Tibial nerve (tissue), 4 donors: ENCODE measurements at regions not wholly inside any gene's neighbourhood (a gene's known extent, or its start where the extent isn't known, plus 50 kb on each side); places are given as distances from the start of the nearest gene placed in this dataset.

Experiments used
- DNase-seq, 2 donors: peaks; one replicate each; pipeline ENCODE4 v3.0.0-alpha.2; 2019; ENCODE audit warnings: low spot score in 2 of 2
- H3K27ac ChIP-seq, 4 donors: fragments of 200-600 bp; sonication (generic) in 3 of 4; one replicate each; pipeline ENCODE4 v1.5.1; 2017 to 2019; ENCODE audit warnings: mild to moderate bottlenecking in 1 of 4
- H3K27me3 ChIP-seq, 2 donors: fragments of 200-600 bp; sonication (generic) in 1 of 2; one replicate each; pipeline versions ENCODE4 v1.5.1 to v1.6.0; 2017 to 2019
- H3K36me3 ChIP-seq, 3 donors: fragments of 200-600 bp; sonication (generic); one replicate each; pipeline ENCODE4 v1.5.1; 2018 to 2019
- H3K4me1 ChIP-seq, 4 donors: fragments of 200-600 bp; sonication (generic) in 3 of 4; one replicate each; pipeline ENCODE4 v1.5.1; 2017 to 2019
- H3K4me3 ChIP-seq, 4 donors: fragments of 200-600 bp; sonication (generic) in 3 of 4; one replicate each; pipeline ENCODE4 v1.5.1; 2017 to 2019; ENCODE audit warnings: mild to moderate bottlenecking in 1 of 4, moderate library complexity in 1 of 4
- H3K9me3 ChIP-seq, 4 donors: fragments of 200-600 bp; sonication (generic) in 3 of 4; one replicate each; pipeline ENCODE4 v1.5.1; 2017 to 2019
- EP300 ChIP-seq, 2 donors: sonication (generic); formaldehyde crosslinking; IDR thresholded peaks; one replicate each; pipeline ENCODE4 v1.6.1; 2017; ENCODE audit warnings: antibody characterized with exemption in 2 of 2, mild to moderate bottlenecking in 1 of 2
- POLR2A ChIP-seq, 2 donors: fragments of 450-650 bp; IDR thresholded peaks; one replicate each; pipeline ENCODE4 v1.6.1; 2017; ENCODE audit warnings: antibody characterized with exemption in 2 of 2, mild to moderate bottlenecking in 2 of 2, moderate library complexity in 2 of 2
- WGBS, 2 donors: methylation state at CpG; one replicate each; pipeline ENCODE4 v1.1.5; 2018; 5-methylcytosine and 5-hydroxymethylcytosine counted together
- TF ChIP-seq, protein P1 (sequence below), 5 experiments: fragments of 200-600 bp in 3 of 5; fragments of 450-650 bp in 2 of 5; sonication (generic) in 3 of 5; IDR thresholded peaks; one replicate each; pipeline ENCODE4 v1.5.1; 2016 to 2019; ENCODE audit warnings: antibody characterized with exemption in 5 of 5, mild to moderate bottlenecking in 3 of 5, moderate library complexity in 2 of 5

DNA sequence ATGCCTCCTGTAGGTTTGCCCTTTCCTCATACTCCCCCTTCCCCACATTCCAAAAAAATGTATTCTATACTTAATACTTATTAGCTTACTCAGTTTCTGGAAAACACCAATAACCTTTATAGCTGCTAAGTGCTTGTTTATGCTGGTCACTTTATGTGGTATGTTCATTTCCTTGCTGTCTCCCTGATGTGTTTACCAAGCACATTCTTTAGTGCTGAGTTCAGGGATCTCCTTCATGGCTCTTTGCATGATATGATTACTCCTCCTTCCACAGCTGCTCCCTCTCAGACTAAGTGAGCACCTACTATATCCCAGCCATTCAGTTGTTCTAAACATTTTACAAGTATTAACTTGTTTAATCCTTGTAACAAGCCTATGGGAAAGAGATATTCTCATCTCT is 698.3 kb upstream of the FANCL start:
- Histone ChIP-seq H3K36me3 (no peaks in the 10 kb centered on the region), H3K27me3 (no peaks in the 10 kb centered on the region), H3K4me1 (no peaks in the 10 kb centered on the region), H3K4me3 (no peak overlapping the region), H3K27ac (no peak overlapping the region), H3K9me3 (peaks cover 0 to 14% (median 0%) of the 10 kb centered on the region in 4 donors)
- TF ChIP-seq, protein P1, sequence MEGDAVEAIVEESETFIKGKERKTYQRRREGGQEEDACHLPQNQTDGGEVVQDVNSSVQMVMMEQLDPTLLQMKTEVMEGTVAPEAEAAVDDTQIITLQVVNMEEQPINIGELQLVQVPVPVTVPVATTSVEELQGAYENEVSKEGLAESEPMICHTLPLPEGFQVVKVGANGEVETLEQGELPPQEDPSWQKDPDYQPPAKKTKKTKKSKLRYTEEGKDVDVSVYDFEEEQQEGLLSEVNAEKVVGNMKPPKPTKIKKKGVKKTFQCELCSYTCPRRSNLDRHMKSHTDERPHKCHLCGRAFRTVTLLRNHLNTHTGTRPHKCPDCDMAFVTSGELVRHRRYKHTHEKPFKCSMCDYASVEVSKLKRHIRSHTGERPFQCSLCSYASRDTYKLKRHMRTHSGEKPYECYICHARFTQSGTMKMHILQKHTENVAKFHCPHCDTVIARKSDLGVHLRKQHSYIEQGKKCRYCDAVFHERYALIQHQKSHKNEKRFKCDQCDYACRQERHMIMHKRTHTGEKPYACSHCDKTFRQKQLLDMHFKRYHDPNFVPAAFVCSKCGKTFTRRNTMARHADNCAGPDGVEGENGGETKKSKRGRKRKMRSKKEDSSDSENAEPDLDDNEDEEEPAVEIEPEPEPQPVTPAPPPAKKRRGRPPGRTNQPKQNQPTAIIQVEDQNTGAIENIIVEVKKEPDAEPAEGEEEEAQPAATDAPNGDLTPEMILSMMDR (IDR thresholded peaks at IDR 0.05), result no peak
- DNase-seq, result no peak

DNA sequence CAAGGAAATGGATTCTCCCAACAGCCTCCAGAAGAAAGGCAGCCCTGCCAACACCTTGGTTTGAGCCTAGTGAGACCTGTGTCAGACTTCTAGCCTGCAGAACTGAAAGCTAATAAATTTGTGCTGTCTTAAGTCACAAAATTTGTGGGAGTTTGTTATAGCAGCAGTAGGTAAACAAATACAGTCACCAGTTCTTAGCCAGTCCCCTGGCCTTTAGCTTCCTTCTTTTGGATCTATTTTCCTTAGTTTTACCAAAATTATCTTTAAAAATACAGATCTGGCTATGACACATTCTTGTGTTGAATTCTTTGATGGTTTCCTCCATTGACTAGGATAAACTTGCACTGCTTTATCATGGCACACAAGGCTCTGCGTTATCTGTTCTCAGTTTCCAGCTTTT is 697.9 kb upstream of the FANCL start:
- no peaks in the 10 kb centered on the region for H3K36me3 ChIP-seq
- DNase-seq, result no peak
- WGBS, 2 donors, result 91 to 97% methylated on average over 1 of the region's 1 CpG

DNA sequence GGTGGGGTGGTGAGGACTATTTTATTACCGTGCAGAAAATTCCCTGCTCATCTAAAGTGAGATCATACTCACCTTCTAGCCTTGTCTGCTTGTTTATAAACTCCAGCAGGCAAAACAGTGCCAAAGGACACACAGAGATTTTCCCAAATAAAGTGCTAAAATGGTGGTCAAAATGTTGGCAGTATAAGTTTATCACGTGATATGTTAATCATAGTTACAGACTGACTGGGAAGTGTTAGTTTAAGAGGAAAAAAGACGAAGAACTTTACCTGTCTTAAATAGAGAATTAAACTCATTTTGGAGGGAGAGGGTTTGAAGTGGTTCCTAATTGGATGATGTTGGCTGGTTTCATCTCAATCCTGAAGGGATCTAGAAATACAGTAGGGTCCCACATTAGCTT is 691.7 kb upstream of the FANCL start:
- Histone ChIP-seq H3K4me1 (no peaks in the 10 kb centered on the region), H3K27ac (no peak overlapping the region), H3K9me3 (no peaks in the 10 kb centered on the region), H3K27me3 (no peaks in the 10 kb centered on the region), H3K36me3 (no peaks in the 10 kb centered on the region), H3K4me3 (no peak overlapping the region)
- WGBS, 2 donors, result 78 to 84% methylated on average over 3 of the region's 3 CpGs
- TF ChIP-seq, protein P1 (IDR thresholded peaks at IDR 0.05), result no peak
- TF ChIP-seq POLR2A (IDR thresholded peaks at IDR 0.05) (no peak), EP300 (IDR thresholded peaks at IDR 0.05) (no peak)
- no peak for DNase-seq

More for the DNA sequence above, 697.9 kb upstream of the FANCL start:
- Histone ChIP-seq H3K9me3 (peaks cover 0 to 14% (median 0%) of the 10 kb centered on the region in 4 donors), H3K27me3 (no peaks in the 10 kb centered on the region), H3K27ac (no peak overlapping the region), H3K4me3 (no peak overlapping the region), H3K4me1 (no peaks in the 10 kb centered on the region)
- TF ChIP-seq, protein P1 (IDR thresholded peaks at IDR 0.05), result no peak
- no peak for TF ChIP-seq EP300 (IDR thresholded peaks at IDR 0.05)
- TF ChIP-seq POLR2A (IDR thresholded peaks at IDR 0.05), result no peak

DNA sequence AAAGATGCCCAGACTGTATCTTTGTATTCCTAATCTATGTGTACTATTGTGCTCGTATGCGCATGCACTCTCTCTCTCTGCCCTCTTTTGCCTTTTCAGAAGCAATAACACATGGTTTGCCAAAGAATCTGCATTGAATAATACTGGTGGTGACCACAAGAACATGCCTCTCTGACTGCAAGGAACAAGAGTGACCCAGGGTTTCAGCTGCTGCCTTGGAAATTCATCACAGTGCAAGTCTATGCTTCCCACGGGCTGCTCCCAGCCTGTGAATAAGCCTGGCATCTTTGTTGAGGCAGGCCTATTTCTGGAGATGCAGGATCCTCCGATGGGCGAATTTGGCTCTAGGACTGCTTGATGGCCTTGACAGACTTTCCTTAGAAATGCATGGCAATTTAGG is 689.4 kb upstream of the FANCL start:
- H3K27me3 ChIP-seq, result no peaks in the 10 kb centered on the region
- H3K4me1 ChIP-seq, result no peaks in the 10 kb centered on the region
- no peaks in the 10 kb centered on the region for H3K9me3 ChIP-seq
- TF ChIP-seq EP300 (IDR thresholded peaks at IDR 0.05) (no peak), POLR2A (IDR thresholded peaks at IDR 0.05) (no peak)
- TF ChIP-seq, protein P1 (IDR thresholded peaks at IDR 0.05), result no peak
- H3K4me3 ChIP-seq, result no peak overlapping the region
- DNase-seq, result no peak
- H3K36me3 ChIP-seq, result no peaks in the 10 kb centered on the region
- WGBS, 2 donors, result 54 to 65% methylated on average over 5 of the region's 5 CpGs
- H3K27ac ChIP-seq, result no peak overlapping the region

DNA sequence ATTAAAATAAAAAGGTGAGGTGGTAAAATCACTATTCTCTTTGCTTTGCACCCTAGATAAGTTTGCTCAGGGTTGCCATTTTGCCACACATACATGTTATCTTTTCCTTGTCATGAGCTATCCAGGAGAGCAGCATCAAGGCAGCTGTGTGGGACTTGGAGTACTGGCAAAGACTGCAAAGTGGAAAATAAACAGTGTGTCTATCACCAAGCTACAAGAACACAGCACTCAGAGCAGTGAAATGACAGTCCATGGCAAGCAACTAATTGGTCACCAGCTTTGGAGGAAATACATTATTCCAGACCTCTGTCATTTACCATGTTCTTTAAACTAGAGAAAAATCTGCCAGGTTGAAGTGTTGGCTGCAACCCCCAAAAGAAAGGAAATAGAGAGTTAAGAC is 687.8 kb upstream of the FANCL start:
- H3K27ac ChIP-seq, result no peak overlapping the region
- H3K9me3 ChIP-seq, result no peaks in the 10 kb centered on the region
- no peaks in the 10 kb centered on the region for H3K27me3 ChIP-seq
- DNase-seq, result no peak
- no peaks in the 10 kb centered on the region for H3K4me1 ChIP-seq
- H3K36me3 ChIP-seq, result no peaks in the 10 kb centered on the region
- no peak overlapping the region for H3K4me3 ChIP-seq
- TF ChIP-seq POLR2A (IDR thresholded peaks at IDR 0.05), result no peak
- no peak for TF ChIP-seq EP300 (IDR thresholded peaks at IDR 0.05)
- TF ChIP-seq, protein P1 (IDR thresholded peaks at IDR 0.05), result no peak
